ENCODE measurements at regions not wholly inside any gene's neighbourhood (a gene's known extent, or its start where the extent isn't known, plus 50 kb on each side); places are given as distances from the start of the nearest gene placed in this dataset.

GRCh38 chr1:108064255-108064654, 99.3 kb upstream of the VAV3 start:
- Histone ChIP-seq H3K4ac (ENCODE audit: low read depth, low read length) (no peak overlapping the region), H3K18ac (ENCODE audit: insufficient read length, low read depth, low read length) (no peak overlapping the region), H3K9me3 (ENCODE audit: control insufficient read depth, low read depth, low read length) (no peaks in the 10 kb centered on the region), H3K27ac (ENCODE audit: insufficient read length, low read depth, low read length) (no peak overlapping the region), H2AFZ (ENCODE audit: low read length) (no peak overlapping the region), H4K5ac (ENCODE audit: insufficient read length, low read depth, low read length) (no peak overlapping the region), H2BK12ac (ENCODE audit: insufficient read length, low read depth, low read length) (no peak overlapping the region), H2BK20ac (ENCODE audit: low read depth, low read length, poor library complexity, severe bottlenecking) (no peak overlapping the region), H4K20me1 (ENCODE audit: control insufficient read depth, insufficient read depth, insufficient read length) (no peaks in the 10 kb centered on the region), H3K79me2 (ENCODE audit: insufficient read depth, low read length) (no peaks in the 10 kb centered on the region), H4K8ac (replicated peaks; ENCODE audit: insufficient read length, low read depth, low read length) (no peak overlapping the region), H3K4me2 (ENCODE audit: insufficient read depth, insufficient read length, low read length) (no peak overlapping the region), H2BK120ac (ENCODE audit: low read depth, low read length, poor library complexity, severe bottlenecking) (no peak overlapping the region), H2BK15ac (ENCODE audit: low read depth, low read length) (no peak overlapping the region), H3K14ac (ENCODE audit: insufficient read depth, low read length) (no peak overlapping the region), H3K27me3 (ENCODE audit: insufficient read depth, low read length) (no peaks in the 10 kb centered on the region), H3K23me2 (ENCODE audit: insufficient read length, low read depth, low read length, poor library complexity, severe bottlenecking) (no peaks in the 10 kb centered on the region), H2AK5ac (ENCODE audit: insufficient read length, low read length) (no peak overlapping the region), H3K9ac (ENCODE audit: extremely low read depth, insufficient read length, low read length) (no peak overlapping the region), H3K23ac (ENCODE audit: insufficient read length, low read depth, low read length) (no peak overlapping the region), H2BK5ac (ENCODE audit: insufficient read length, low read length) (no peak overlapping the region), H3T11ph (ENCODE audit: low read length) (no peak overlapping the region), H4K91ac (ENCODE audit: insufficient read length, low read depth, low read length) (no peak overlapping the region), H3K79me1 (ENCODE audit: insufficient read depth, low read depth, low read length, poor library complexity, severe bottlenecking) (no peaks in the 10 kb centered on the region), H3K56ac (ENCODE audit: insufficient read length, low read depth, low read length) (no peak overlapping the region), H3K4me1 (ENCODE audit: insufficient read depth, low read length) (no peaks in the 10 kb centered on the region)
- H3K4me3 Mint-ChIP-seq: no peak overlapping the region
- no peak for TF ChIP-seq CTCF (conservative IDR thresholded peaks at IDR 0.05)
- no CpG with 5 or more reads among the region's 1 CpG for WGBS (ENCODE audit: extremely low coverage, insufficient read length, low lambda C conversion rate)
- no peak overlapping the region for H3K27ac Mint-ChIP-seq
- H3K27me3 Mint-ChIP-seq (ENCODE audit: low read depth): no peaks in the 10 kb centered on the region; the same call in 1 of the 2 replicates
- no peaks in the 10 kb centered on the region for H3K4me1 Mint-ChIP-seq
- DNase-seq: no peak
- peaks cover 10 to 12% of the 10 kb centered on the region in 2 experiments for H3K9me3 Mint-ChIP-seq
- H3K36me3 Mint-ChIP-seq (ENCODE audit: insufficient read depth in 1 of 3, low read depth in 3 of 3): peaks cover 0 to 7% (median 3%) of the 10 kb centered on the region in 3 experiments; a peak in 2 of 7 replicates
